Naive thymus-derived CD8-positive, alpha-beta T cell (primary cell): ENCODE measurements at regions not wholly inside any gene's neighbourhood (a gene's known extent, or its start where the extent isn't known, plus 50 kb on each side); places are given as distances from the start of the nearest gene placed in this dataset.

Source experiments
- ATAC-seq, 2 donors: fragments of 150-1000 bp; cut with Tn5 transposase in 1 of 2; sonication (Bioruptor Pico), chemical (Tn5 transposase) in 1 of 2; 1 replicate in 1 of 2; 2 replicates in 1 of 2; pipeline ENCODE4 v1.10.0; 2021; ENCODE audit warnings: mild to moderate bottlenecking in 2 of 2, moderate library complexity in 2 of 2
- POLR2A ChIA-PET: fragments of 350-600 bp; sonication (Branson Sonifier 250); formaldehyde crosslinking; loops from one replicate; lab custom pipeline; 2021; ENCODE audit warnings: antibody characterized with exemption; lab: Charles Lee
- DNase-seq, 10 donors: peaks; one replicate each; pipeline versions ENCODE4 v3.0.0 to v3.0.0-alpha.2; 2020 to 2022
- H3K27ac Mint-ChIP-seq, 10 donors: one replicate each; pipeline ENCODE4 v1.8.0; 2020 to 2022; ENCODE audit warnings: mild to moderate bottlenecking in 10 of 10, mixed read lengths in 10 of 10, moderate library complexity in 4 of 10, inconsistent platforms in 1 of 10
- H3K27me3 Mint-ChIP-seq, 5 donors: one replicate each; pipeline ENCODE4 v1.8.0; 2021 to 2022; ENCODE audit warnings: mixed read lengths in 5 of 5
- H3K36me3 Mint-ChIP-seq, 3 donors: one replicate each; pipeline ENCODE4 v1.8.0; 2020 to 2022; ENCODE audit warnings: mixed read lengths in 3 of 3, mild to moderate bottlenecking in 2 of 3, inconsistent platforms in 1 of 3
- H3K4me1 Mint-ChIP-seq, 4 donors: one replicate each; pipeline ENCODE4 v1.8.0; 2021 to 2022; ENCODE audit warnings: mixed read lengths in 4 of 4
- H3K4me3 Mint-ChIP-seq, 10 donors: one replicate each; pipeline ENCODE4 v1.8.0; 2020 to 2022; ENCODE audit warnings: mild to moderate bottlenecking in 10 of 10, mixed read lengths in 10 of 10, moderate library complexity in 6 of 10, inconsistent platforms in 1 of 10
- H3K9me3 Mint-ChIP-seq, 9 donors: one replicate each; pipeline ENCODE4 v1.8.0; 2020 to 2022; ENCODE audit warnings: mixed read lengths in 9 of 9, mild to moderate bottlenecking in 3 of 9, inconsistent platforms in 1 of 9, moderate library complexity in 1 of 9

GRCh38 chr6:22830463-22830862 lies 261.1 kb downstream of the HDGFL1 start:
- H3K36me3 Mint-ChIP-seq = no peaks in the 10 kb centered on the region
- no peaks in the 10 kb centered on the region for H3K4me1 Mint-ChIP-seq
- no peak overlapping the region for H3K4me3 Mint-ChIP-seq
- no peak for ATAC-seq
- DNase-seq = no peak
- POLR2A ChIA-PET = no interaction called here
- peaks cover 0 to 3% (median 0%) of the 10 kb centered on the region in 5 donors for H3K27me3 Mint-ChIP-seq
- no peak overlapping the region for H3K27ac Mint-ChIP-seq
- peaks cover 0 to 9% (median 6%) of the 10 kb centered on the region in 9 donors for H3K9me3 Mint-ChIP-seq

DNA sequence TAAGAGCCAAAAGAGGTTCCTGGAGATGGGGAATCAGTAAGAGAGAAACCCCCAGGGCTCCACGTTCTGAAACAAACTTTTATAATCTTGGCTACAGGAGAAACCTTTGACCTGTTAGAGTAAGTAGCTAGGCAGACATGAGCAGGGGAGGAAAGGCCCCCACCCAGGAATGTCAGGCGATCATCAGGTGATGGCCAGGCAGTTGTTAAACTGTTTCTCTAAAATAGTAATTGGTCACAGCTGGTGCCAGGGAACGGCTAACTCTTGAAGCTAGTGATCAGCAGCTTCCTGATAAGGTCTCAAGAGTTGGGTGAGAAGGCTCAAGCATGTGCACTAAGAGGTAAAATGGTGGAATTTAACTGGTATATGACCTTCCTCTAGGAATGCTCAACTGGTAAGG lies 263.8 kb downstream of the HDGFL1 start:
- H3K4me3 Mint-ChIP-seq = no peak overlapping the region
- POLR2A ChIA-PET = no interaction called here
- H3K36me3 Mint-ChIP-seq = no peaks in the 10 kb centered on the region
- peaks cover 0 to 13% (median 8%) of the 10 kb centered on the region in 9 donors for H3K9me3 Mint-ChIP-seq
- no peaks in the 10 kb centered on the region for H3K4me1 Mint-ChIP-seq
- H3K27me3 Mint-ChIP-seq = peaks cover 0 to 3% (median 0%) of the 10 kb centered on the region in 5 donors
- no peak overlapping the region for H3K27ac Mint-ChIP-seq
- DNase-seq = no peak
- ATAC-seq = no peak

GRCh38 chr6:22838345-22838744 lies 269.0 kb downstream of the HDGFL1 start:
- Mint-ChIP-seq H3K4me3 (no peak overlapping the region), H3K9me3 (peaks cover 2 to 32% (median 18%) of the 10 kb centered on the region in 9 donors), H3K4me1 (no peaks in the 10 kb centered on the region), H3K27me3 (no peaks in the 10 kb centered on the region), H3K36me3 (peaks cover 0 to 2% (median 0%) of the 10 kb centered on the region in 3 donors), H3K27ac (no peak overlapping the region)
- POLR2A ChIA-PET = no interaction called here
- no peak for DNase-seq
- no peak for ATAC-seq

DNA sequence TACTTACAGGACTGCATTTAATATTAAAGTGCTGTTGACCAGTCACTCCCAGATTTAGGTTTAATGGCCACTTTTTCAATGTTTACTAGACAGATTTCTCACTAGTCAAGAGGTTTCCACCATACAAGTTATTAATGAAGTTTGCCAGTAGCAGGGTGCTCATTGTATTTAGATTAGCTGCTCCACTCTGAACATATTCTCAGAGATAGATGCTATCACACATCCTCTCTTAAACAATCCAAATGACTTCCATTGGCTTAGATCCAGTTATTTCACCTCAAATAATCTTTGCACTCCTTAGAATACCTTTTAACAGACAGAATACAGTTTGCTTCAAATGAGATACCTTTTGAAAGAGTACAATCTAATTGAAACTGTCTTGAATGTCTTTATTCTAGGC lies 276.1 kb downstream of the HDGFL1 start:
- H3K27me3 Mint-ChIP-seq = no peaks in the 10 kb centered on the region
- ATAC-seq (no peak), DNase-seq (no peak)
- POLR2A ChIA-PET = no interaction called here
- no peak overlapping the region for H3K4me3 Mint-ChIP-seq
- peaks cover 0 to 10% (median 0%) of the 10 kb centered on the region in 9 donors for H3K9me3 Mint-ChIP-seq
- no peaks in the 10 kb centered on the region for H3K36me3 Mint-ChIP-seq
- no peak overlapping the region for H3K27ac Mint-ChIP-seq
- no peaks in the 10 kb centered on the region for H3K4me1 Mint-ChIP-seq

DNA sequence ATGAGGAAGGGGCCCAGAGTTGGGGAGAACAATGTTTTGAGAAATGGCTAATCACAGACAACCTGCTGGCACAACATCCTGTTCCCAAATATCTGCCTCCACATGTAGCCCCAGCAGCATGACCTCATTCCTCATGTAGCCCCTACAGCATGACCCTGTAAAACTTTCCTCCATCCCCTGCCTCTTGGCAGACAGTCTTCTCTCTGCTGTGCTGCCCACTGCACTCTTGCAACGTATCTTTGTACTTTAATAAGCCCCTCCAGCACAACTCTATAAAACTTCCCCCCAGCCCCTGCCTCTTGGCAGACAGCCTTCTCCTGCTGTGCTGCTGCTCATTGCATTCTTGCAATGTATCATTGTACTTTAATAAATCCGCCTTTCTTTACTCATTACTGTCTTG lies 278.8 kb downstream of the HDGFL1 start:
- POLR2A ChIA-PET = no interaction called here
- Mint-ChIP-seq H3K27ac (peak overlapping the region in 2 of 10 donors; percentile 11 to 23), H3K4me3 (no peak overlapping the region), H3K27me3 (no peaks in the 10 kb centered on the region), H3K4me1 (no peaks in the 10 kb centered on the region), H3K9me3 (peaks cover 0 to 4% (median 0%) of the 10 kb centered on the region in 9 donors), H3K36me3 (no peaks in the 10 kb centered on the region)
- DNase-seq (no peak), ATAC-seq (no peak)

GRCh38 chr6:22849921-22850320 lies 280.6 kb downstream of the HDGFL1 start:
- Mint-ChIP-seq H3K4me3 (no peak overlapping the region), H3K27ac (no peak overlapping the region), H3K9me3 (peaks cover 0 to 6% (median 0%) of the 10 kb centered on the region in 9 donors), H3K27me3 (no peaks in the 10 kb centered on the region), H3K4me1 (no peaks in the 10 kb centered on the region), H3K36me3 (no peaks in the 10 kb centered on the region)
- DNase-seq = no peak
- no peak for ATAC-seq
- POLR2A ChIA-PET = no interaction called here

DNA sequence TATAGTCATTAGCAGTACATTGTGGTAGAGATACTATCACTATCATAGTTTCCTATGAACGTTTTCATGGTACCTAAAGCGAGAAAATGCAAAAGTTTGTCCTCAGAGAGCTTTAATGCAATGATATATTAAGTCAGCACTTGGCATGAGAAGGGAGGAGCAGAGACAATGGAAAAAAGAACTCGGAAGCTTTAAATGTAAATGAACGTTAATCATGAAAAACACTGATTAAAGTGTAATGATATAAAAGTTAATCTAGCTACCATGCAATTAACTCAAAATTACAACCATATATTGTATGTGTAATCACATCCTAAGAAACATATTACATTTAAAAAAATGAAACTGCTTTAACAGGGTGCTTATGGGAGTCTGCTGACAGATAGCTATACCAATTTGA lies 282.7 kb downstream of the HDGFL1 start:
- Mint-ChIP-seq H3K27me3 (no peaks in the 10 kb centered on the region), H3K27ac (no peak overlapping the region), H3K36me3 (no peaks in the 10 kb centered on the region), H3K4me1 (no peaks in the 10 kb centered on the region), H3K9me3 (peaks cover 0 to 6% (median 0%) of the 10 kb centered on the region in 9 donors), H3K4me3 (no peak overlapping the region)
- POLR2A ChIA-PET = no interaction called here
- ATAC-seq = no peak
- DNase-seq = no peak

DNA sequence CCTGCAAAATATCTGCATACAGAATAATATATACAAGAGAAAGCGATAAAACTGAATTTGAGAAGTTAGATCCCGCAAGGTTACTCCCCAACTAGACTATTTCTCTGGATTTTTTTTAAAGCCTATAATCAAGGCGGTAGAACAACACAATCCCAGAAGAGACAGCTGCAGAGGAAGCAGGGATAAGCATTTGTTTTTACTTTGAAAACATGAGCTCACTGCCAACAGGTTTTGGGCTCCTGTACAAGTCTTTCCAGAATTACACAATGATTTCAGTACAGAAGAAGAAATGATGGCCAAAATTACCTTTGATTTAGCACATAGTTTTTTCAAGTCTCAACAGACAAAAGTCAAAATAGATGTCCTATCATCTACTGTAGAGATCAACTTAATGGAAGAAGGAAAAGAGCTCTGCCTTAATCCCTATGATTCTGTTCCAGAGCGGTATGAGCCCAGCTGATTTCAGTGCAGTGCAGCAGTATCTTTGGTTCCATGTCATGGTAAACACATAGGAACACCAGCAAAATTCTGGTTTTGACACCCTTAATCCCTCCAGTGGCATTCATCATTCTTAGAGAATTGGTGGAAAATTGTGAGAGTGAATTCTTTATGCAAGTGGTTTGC lies 304.3 kb downstream of the HDGFL1 start:
- Mint-ChIP-seq H3K27me3 (no peaks in the 10 kb centered on the region), H3K36me3 (peaks cover 0 to 6% (median 0%) of the 10 kb centered on the region in 3 donors), H3K9me3 (peaks cover 0 to 23% (median 2%) of the 10 kb centered on the region in 9 donors), H3K27ac (no peak overlapping the region), H3K4me3 (no peak overlapping the region), H3K4me1 (no peaks in the 10 kb centered on the region)
- POLR2A ChIA-PET = no interaction called here
- DNase-seq (no peak), ATAC-seq (no peak)

DNA sequence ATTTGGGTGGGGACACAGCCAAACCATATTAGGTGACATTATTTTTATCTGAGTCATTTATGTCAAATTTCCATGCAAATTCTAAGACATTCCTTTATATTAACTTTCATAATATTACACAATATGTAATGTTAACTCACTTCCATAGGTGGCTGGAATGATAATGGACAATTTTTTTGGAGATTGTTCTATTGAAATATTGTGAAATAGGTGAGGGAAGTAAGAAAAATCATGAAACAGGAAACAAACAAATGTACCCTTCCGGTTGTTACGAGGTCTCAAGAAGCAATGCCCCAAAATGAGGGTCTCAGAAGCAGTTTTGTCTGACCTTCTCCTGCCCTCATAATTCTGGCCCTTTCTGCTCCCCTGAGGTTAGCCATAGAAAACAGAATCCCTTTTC lies 306.5 kb downstream of the HDGFL1 start:
- H3K27ac Mint-ChIP-seq = no peak overlapping the region
- no peaks in the 10 kb centered on the region for H3K36me3 Mint-ChIP-seq
- POLR2A ChIA-PET = no interaction called here
- no peaks in the 10 kb centered on the region for H3K4me1 Mint-ChIP-seq
- no peak overlapping the region for H3K4me3 Mint-ChIP-seq
- ATAC-seq (no peak), DNase-seq (no peak)
- peaks cover 0 to 21% (median 2%) of the 10 kb centered on the region in 9 donors for H3K9me3 Mint-ChIP-seq
- H3K27me3 Mint-ChIP-seq = no peaks in the 10 kb centered on the region

DNA sequence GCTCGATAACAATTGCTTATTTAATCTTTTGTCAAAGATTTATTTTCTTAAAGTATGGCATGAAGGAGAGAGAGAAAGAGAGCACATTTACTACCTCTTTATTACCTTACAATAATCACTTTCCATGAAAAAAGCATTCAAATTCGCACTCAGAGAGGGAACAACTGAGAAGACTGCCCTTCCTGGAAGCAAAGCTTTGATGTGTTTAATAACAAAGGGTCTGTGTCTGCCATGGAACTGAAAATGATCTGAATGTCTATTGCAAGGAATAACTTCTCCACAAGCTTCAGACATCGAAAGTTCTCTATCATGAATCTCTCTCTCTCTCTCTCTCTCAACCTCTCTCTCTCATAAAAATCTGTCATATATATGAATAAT lies 308.9 kb downstream of the HDGFL1 start:
- POLR2A ChIA-PET = no interaction called here
- ATAC-seq = no peak
- Mint-ChIP-seq H3K9me3 (peaks cover 0 to 14% (median 0%) of the 10 kb centered on the region in 9 donors), H3K27ac (no peak overlapping the region), H3K4me3 (no peak overlapping the region), H3K4me1 (no peaks in the 10 kb centered on the region), H3K27me3 (no peaks in the 10 kb centered on the region), H3K36me3 (no peaks in the 10 kb centered on the region)
- DNase-seq = no peak

- H3K4me3 Mint-ChIP-seq = no peak overlapping the region
- no peaks in the 10 kb centered on the region for H3K36me3 Mint-ChIP-seq
- H3K9me3 Mint-ChIP-seq = peaks cover 0 to 12% (median 0%) of the 10 kb centered on the region in 9 donors
- H3K4me1 Mint-ChIP-seq = no peaks in the 10 kb centered on the region
- H3K27me3 Mint-ChIP-seq = peaks cover 0 to under 1% (median 0%) of the 10 kb centered on the region in 5 donors
- POLR2A ChIA-PET = no interaction called here
- no peak for ATAC-seq
- DNase-seq = no peak
- H3K27ac Mint-ChIP-seq = no peak overlapping the region
Measured at GRCh38 chr6:22878706-22879105, 309.3 kb downstream of the HDGFL1 start.

DNA sequence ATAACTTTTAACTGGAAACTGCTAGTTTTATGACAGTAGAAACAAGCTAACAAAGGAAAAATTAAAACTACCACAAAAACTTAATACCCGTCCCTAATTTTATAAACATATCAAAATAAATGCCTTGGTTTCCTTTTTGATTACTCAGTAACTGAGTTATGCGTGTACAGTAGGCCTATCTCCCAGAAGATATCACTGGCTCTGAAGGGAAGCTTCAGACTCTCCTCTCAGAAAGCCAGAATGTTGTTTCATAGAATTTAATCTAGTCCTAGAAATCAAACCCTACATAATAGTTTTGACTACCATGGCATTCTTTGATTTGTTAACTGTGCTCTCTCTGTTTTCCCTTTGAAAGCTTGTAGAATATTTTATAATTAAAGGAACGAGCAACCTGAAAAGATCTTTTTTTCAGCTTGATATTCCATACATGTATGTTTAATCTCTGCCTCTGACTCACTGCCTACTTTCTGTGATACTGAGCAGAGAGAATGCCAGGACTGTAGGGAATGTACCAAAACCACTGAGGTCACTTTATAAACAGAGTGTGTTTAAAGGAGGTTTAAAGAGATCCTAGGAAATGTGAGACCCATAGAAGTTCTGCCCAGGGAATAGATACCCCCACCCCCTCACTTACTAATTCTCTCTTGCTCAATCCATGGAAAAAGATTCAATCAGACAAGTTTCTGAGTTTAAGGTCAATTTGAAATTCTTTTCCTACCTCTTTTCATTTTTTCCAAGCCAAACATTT lies 311.5 kb downstream of the HDGFL1 start:
- H3K9me3 Mint-ChIP-seq = peaks cover 0 to 3% (median 0%) of the 10 kb centered on the region in 9 donors
- no peaks in the 10 kb centered on the region for H3K36me3 Mint-ChIP-seq
- no peak for ATAC-seq
- no peaks in the 10 kb centered on the region for H3K4me1 Mint-ChIP-seq
- H3K27ac Mint-ChIP-seq = no peak overlapping the region
- no peak for DNase-seq
- H3K27me3 Mint-ChIP-seq = peaks cover 0 to 4% (median 0%) of the 10 kb centered on the region in 5 donors
- POLR2A ChIA-PET = no interaction called here
- H3K4me3 Mint-ChIP-seq = no peak overlapping the region

- Mint-ChIP-seq H3K9me3 (peaks cover 0 to 7% (median 0%) of the 10 kb centered on the region in 9 donors), H3K27ac (no peak overlapping the region), H3K36me3 (no peaks in the 10 kb centered on the region), H3K4me1 (no peaks in the 10 kb centered on the region), H3K4me3 (no peak overlapping the region), H3K27me3 (peaks cover 0 to 4% (median 0%) of the 10 kb centered on the region in 5 donors)
- DNase-seq = no peak
- POLR2A ChIA-PET = no interaction called here
- no peak for ATAC-seq
Measured at GRCh38 chr6:22882581-22882980, 313.2 kb downstream of the HDGFL1 start.
